Stimulated activated CD4-positive, alpha-beta T cell treated with anti-CD3 and anti-CD28 coated beads, Interleukin-1b, Interleukin-23, amount 100 ng/mL, for 48 hours (primary cell): ENCODE measurements at regions not wholly inside any gene's neighbourhood (a gene's known extent, or its start where the extent isn't known, plus 50 kb on each side); places are given as distances from the start of the nearest gene placed in this dataset.
"Not testable (repeated sequence)": the region's sequence is repeated elsewhere in the genome, so short reads cannot be mapped to it uniquely, and the experiment has no call there.

Source experiments
- DNase-seq: peaks from one replicate; pipeline ENCODE4 v3.0.0-alpha.2; 2020

DNA sequence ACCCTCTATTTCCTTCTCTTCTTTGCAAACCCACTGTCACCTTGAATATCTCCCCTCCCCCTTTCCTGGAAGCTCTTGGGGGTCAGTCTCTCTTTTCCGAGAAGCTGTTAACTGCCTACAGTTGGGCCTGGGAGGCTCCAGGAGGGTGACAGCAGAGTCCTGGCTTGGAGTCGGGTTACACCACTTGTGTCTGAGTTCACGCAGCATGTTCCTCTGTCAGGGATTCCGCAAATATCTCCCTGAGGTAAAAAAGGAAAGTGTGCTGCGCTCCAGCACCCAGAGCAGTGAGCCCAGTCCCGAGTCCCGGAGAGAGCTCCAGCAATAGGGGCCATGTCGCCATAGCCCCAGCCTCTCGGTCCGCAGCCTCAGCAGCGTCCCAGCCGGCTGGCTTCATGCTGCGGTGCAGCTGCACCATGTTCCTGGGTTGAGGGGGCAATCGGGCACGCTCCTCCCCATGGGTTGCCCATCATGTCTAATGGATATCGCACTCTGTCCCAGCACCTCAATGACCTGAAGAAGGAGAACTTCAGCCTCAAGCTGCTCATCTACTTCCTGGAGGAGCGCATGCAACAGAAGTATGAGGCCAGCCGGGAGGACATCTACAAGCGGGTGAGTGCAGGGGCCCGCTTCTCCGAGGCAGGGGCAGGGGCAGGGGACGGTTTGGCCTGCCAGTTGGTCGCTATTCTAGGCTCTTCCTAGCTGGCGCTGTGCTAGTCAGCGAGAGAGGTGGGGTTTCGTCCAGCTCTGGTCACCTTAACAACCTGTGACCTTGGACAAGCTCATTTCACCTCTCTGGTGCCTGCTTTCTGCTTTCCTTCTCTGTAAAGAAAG is 101.3 kb upstream of the SEC22B start:
- DNase-seq = not testable (repeated sequence)

DNA sequence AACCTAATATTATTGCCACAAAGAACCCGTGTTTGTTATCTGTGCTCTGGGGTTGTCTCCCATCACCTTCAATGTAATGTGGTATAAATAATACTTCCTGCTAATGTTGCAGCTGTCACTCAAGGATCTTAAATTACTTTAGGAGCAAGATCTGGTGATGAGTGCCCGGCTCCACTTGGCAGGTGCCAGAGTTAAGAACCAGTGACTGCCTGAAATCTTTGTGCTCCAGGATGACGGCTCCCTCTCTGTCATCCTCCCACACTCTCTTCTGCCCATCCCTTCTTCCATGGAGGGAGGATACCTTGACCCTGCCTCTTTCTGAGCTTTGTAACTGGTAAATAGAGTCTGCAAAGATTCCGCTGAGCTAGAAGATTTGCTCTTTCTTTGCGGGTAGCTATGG is 100.4 kb upstream of the SEC22B start:
- DNase-seq = not testable (repeated sequence)

DNA sequence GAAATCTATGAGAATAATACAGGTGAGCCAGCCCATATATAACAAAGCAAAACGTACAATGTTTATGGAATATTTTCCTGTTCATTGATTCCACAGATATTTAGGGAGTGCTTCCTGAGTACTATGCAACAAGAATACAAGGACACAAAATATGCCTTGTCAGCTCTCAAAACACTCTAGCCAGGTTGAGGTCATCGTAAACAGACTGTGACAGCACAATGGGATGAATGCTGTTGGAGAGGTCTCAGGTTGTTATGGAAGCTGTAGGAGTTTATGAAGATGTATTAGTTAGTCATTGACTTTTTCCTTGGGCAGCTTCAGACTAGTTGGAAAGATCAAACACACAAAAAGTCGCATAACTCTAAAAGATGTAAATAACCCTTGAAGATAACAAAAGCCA is 98.1 kb upstream of the SEC22B start:
- DNase-seq = not testable (repeated sequence)

DNA sequence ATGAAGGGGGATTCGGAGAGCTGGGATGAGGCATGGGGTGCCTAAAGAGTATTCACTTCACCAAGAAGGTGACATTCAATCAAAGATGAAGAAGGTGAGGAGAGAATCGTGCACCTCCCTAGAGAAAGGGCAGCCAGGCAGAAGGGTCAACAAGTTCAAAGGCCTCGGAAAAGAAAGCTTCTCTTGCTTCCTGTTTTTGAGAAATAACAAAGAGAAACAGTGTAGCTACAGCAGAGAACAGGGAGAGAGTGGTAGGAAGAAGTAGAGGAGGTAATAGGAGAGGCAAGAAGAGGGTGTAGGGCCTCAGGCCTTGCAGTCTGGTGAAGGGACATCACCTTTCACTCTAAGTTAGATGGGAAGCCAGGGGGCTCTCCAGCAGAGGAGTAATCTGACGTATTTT is 97.0 kb upstream of the SEC22B start:
- DNase-seq = not testable (repeated sequence)

DNA sequence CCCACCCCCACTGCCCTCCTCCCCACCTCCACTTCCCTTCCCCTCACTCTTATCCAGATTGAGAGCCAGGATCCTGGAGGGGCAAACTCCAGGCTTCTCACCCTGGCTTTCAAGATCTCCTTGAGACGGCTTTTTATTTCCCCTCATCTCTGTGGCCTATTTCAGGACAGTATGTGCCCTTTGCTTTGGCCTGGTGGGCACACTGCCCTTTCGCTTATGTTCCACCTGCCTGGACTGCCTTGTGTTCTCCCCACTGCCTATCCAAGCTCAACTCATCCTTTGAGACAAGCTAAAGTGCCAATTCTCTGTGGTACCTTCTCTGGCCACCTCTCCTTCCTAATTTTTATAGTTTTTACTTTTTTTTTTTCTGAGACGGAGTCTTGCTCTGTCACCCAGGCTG is 95.9 kb upstream of the SEC22B start:
- DNase-seq = not testable (repeated sequence)

DNA sequence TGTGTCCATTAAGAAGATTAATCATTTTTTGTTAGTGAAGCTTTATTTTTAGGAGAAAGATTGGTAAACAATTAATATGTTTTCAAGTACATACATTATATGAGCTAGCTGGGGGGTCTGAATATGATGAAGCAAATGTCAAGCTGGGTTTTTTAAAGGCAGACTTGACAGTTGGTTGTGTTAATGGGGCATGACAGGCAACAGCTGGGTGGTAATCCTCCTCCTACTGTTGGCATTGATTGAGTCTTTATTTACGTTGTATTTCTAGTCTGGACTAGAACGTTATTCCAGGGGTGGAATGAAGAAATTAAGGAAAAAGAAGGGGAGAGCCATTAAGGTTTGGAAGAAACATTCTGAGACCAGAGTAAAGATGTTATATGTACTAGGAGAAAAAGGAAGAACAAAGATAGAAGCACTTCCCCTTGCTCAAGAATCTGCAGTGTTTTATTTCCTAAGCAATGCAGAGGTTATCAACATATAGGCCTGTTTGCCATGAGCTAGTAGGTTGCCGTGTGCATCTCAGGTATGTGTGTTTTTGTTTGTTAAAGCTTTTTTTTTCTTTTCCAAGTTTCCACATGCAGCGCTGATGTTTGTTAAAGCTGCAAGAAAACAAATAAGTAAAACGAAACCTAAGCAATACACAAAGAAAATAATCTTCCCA is 95.4 kb upstream of the SEC22B start:
- DNase-seq = not testable (repeated sequence)

DNA sequence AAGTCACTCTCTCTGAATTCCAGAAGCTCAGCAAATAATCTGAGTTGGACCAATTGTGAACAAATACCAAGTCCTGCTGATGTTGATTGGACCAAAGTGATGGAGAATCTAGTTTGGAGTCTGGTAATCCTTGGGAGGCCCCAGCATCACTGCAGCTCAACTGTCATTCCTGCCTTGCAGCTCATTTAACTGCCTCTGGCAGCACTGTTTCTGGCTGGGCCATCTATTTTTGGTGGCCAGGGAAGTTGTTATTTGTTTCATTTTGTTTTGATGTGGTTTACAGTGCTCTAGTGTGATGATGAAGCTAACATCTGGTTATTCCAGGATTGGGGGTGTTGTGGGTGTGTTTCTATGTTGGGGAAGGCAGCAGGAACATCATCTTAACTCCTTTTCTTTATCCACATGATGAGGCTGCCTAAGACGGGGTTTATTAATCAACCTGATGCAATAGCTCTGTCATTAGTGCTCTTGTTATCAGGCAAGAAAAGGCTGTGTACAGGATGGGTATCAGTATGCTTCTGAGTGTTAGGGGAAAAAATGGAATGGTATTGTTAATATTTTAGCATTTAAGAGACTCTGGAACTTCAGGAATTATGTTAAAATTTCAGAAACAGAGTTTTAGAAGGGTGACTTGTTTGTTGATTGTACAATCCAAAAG is 91.7 kb upstream of the SEC22B start:
- DNase-seq = not testable (repeated sequence)

DNA sequence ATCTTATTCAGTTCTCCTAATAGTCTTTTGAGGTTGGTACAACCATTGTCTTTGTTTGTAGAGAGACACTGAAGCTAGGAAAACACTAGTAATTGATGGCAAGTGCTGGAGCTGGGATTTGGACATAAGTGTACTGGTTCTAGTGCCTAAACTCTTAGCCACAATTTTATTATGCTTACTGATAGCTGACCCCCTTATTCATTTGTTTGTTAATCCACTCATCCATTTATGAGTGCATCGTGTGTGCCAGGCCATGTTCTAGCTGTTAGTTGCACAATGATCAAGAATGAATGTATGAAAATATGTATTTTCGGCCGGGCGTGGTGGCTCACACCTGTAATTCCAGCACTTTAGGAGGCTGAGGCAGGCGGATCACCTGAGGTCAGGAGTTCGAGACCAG is 88.2 kb upstream of the SEC22B start:
- DNase-seq = not testable (repeated sequence)

DNA sequence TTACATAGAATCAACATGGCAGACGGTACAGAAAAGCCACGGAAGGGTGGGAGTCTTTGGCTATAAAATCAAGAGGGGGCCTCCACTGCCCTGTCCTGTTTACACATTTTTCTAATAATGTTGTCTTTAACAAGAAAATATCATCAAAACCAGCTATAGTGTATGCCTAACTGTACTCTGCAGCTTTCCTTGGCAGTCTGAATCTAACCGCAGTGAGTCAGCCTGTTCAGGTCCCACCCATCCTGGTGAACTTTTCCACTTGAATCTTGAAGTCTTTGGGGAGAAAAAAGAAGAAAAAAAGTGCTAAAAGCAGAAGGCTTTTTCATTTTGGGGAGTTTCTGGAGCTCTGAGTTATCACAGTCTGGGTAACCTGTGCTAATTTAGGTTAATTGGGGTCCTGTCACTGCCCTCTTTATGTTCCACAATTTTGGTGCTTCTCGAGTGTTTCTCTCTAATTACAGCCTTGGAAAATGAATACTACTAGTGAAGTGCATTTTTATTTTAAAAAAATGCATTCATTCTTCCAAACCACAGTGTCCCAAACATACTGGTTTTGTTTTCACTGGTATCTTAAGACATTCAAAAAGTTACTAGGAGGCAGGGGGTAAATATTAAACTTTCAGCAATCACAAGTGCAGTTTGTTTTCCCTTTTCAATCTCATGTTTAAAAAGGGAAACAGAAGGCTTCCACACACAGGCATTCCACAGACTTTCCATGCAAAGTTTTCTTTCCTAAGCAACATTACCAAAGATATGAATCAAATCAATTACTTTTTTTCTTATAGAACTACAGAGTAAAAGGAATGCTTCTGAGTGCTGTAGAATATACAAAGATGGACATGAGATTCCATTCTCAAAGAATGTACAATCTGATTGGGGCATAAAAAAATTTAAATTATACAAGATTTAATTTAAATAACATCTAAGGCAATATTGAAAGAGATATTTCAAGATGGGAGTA is 86.8 kb upstream of the SEC22B start:
- not testable (repeated sequence) for DNase-seq

DNA sequence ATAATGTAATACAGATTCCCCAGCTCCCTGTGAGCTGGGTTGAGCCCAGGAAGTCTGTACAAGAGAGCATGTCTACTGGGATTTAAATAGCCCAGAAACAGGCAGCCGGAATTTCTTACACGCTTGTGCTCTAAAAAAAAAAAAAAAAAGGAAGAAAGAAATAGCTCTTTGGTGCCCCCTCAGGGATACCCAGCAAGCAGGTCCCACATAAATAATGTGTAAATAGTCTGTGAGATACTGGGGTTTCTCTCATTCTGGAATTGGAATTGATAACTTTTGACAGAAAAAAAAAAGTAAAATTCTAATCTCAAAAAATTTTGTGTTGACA is 81.4 kb upstream of the SEC22B start:
- not testable (repeated sequence) for DNase-seq

DNA sequence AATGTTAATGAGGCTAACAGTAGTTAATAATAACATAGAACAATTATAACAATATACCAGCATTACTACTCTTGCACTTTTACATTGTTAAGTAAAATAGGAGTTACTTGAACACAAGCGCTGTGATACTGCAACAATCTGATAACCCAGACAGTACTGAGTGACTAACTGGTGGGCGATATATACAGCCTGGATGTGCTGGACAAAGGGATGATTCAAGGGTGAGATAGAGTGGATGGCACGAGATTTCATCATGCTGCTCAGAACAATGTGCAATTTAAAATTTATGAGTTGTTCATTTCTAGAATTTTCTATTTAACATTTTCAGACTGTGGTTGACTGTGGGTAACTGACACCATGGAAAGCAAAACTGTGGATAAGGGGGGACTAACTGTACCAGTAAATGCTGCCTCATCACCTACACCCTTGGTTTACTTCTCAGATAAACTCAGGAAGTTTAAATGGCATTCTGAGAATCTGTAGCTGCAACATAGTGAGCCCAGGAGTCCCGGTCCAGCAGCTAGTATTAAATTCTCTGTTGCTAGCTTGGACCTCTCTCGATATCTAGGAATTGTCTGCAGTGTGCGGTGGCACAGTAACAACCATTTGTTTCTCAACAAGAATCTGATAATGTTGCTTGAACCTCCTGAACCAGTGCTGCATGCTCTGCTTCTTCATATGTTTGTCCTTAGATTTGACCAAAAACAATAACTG is 80.9 kb upstream of the SEC22B start:
- not testable (repeated sequence) for DNase-seq

DNA sequence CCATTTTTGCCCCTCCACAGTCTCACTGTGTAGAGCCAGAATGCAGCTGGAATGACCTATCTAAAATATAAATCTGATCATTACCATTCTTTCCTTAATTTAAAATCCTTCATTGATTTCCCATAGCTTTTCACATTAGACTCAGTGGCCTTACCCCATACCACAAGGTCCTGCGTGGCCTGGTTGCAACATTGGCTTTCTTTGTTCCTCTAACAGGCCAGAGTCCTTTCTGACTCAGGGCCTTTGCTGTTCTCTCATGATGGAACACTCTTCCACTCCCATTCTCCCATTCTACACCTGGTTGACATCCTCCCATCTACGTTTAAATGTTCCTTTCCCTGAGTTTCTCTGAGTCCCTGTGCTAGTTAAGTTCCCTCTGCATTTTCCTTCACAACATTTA is 74.4 kb upstream of the SEC22B start:
- not testable (repeated sequence) for DNase-seq

DNA sequence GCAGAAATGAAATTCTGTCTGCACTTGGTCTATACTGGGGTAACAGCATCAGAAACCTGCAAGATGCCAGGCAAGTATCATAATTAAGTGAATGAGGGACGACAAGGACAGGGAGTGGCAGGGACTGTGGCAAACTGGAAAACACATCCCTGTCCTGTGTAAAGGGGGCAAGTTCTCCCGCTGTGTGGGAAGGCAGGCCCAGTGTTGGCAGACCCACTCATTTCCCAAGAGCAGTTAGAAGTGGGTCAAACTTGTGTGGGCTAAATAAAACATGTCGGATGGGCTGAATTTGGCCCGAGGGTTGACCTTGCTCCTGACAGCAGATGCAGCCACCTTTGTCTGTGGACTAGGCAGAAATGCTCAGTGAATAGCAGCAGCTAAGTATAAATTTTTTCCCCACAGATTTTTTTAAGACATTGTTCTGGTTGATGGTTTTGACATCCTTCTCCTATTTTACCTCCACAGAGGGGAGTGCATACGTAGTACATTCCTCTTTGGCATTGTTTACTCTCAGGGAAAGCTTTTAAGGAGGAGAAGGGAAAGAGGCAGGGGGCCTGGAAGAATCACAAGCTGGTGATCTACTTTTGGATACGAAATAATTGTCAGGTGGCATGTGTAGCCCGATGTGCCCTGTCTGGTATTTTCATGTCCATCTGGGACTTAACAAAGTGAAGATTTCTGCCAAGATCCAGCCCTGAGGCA is 72.6 kb upstream of the SEC22B start:
- DNase-seq = not testable (repeated sequence)

DNA sequence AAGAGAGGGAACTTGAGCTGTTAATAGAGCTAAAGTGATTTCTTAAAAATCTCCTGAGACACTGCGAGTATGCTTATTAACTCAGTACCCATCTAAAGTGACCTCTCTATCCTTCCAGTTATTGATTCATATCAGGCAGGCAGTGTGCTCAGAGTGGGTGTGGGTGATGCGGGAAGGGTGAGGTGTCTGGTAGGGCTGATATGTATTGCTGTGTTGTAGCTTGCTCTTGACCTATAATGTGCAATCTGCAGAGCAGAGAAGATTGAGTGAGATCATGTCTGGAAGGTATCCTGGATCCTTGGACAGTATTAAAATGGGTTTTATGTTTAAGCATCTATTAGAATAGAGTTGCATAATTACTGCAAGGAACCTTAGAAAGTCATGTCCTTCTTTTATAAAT is 71.9 kb upstream of the SEC22B start:
- not testable (repeated sequence) for DNase-seq

DNA sequence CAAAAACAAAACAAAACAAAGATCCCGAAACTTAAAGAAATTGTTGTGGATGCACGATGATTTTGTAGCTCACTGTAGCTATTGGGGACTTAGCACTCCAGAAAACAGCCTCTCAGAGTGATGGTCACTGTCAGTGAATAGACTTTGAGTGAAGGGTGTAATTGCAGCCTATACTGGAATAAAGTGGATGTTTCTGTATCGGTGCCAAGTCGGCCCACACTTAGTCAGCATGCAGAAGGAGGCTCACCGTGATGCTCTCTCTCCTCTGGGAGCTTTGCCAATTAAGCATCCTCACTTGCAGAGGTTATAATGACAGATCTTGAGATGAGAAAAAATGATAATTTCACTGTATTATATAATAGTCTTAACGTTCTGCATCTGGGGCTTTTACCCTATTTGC is 67.5 kb upstream of the SEC22B start:
- not testable (repeated sequence) for DNase-seq

DNA sequence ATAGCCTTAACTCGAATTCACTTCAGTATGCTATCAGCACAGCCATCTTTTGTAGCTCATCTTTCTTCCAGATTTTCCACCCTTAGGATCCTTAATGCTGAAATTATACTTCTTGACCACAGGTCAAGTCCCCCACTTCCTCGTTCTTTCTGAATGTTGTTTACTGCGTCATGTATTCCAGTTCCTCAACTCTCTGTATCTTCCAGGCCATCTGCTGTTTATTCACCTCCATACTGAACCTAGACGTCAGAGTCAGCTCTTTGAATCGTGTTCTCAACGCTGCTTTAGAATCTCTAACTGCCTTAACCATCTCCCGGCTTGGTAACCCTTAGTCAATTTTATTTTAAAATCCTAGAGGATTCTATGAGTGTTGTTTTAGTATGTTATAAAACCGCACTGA is 66.3 kb upstream of the SEC22B start:
- DNase-seq = not testable (repeated sequence)

DNA sequence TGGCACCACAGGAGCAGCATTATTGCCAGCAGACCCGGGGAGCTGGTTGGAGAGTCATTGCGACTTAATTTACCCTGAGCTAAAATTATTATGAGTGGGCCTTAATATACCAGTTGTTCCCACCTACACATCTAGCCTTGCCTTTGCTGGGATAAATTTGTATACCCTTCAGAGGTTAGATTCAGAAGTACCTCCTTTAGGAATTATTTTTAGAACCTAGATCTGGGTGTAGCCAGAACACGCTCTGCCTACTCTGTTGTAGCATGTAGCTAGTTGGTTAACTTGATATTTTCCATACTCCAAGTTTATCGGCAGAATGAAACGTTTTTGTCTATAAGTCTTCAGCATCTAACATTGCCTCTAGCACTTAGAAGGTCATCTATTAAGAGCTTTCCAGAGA is 65.5 kb upstream of the SEC22B start:
- not testable (repeated sequence) for DNase-seq

DNA sequence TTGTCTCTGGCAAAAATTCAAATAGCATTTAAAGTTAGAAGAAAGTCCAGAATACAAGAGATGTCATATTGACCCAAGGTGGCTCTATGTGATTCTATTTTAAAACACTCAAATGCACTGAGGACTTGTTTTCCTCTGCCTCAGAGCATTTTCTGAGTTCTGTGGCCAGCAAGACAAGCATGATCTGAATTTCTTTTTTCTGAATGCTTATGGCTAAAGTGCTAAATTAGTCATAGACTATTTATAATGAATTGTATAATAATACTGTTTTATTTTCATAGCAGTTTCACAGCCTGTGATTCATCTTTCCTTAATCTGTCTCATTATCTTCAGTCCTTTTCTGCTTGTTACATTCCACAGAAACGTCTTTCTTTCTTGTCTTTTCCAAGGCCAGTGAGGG is 63.9 kb upstream of the SEC22B start:
- DNase-seq = not testable (repeated sequence)

DNA sequence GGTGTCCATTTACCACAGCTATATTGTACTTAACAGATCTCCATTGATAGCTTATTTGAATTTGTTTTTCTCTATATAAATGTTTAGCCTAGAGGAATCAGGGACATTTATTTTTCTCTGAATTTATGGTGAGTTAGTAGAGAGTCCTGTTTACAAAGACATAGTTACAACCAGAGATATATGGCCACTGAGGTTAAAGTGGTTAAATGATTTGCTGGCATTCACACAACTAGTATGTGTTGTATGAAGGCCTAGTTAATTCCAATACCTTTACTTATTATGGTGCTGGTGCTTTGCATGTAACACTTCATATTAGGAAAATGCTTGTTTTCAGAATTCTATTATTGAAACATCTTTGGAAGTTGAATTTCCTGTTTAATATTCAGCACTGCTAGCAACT is 63.0 kb upstream of the SEC22B start:
- DNase-seq = not testable (repeated sequence)

DNA sequence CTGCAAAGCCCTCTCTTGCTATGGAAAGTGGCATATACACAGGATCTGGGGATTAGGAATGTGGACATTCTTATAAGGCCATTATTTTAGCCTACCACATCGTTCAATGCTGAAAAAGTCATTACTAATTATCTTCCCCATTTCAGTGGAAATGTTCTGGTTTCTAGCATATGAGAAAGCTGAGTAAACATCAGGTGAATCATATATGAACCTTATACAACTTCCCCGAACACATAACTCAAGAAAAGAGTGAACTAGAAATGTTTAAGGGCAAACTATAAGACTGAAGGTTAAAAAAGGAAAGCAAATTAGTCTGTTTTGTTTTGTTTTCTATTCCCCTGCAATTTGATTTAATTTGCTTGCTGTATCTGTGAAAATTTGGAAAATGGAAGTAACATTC is 62.5 kb upstream of the SEC22B start:
- not testable (repeated sequence) for DNase-seq

DNA sequence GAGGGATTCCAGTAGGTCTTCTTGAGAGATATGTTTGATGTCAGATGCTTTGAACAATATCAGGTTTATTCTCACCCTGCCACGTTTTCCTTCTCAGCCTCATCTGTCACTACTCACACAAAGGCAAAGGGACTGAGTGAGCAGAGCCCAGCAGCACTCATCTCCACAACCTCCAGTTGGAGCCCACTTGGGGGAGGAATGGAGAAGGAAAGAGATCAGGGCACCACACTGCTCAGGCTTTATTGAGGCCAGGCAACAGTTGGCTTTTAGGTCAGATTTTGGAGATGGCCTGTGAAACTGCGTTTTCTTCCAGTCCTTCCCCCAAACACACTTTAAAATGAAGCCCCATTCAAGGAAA is 57.3 kb upstream of the SEC22B start:
- DNase-seq = not testable (repeated sequence)
